HepG2 (cell line): ENCODE measurements at regions not wholly inside any gene's neighbourhood (a gene's known extent, or its start where the extent isn't known, plus 50 kb on each side); places are given as distances from the start of the nearest gene placed in this dataset.

Source experiments
- ATAC-seq: fragments of 200-7000 bp; cut with Tn5 transposase; 3 replicates; pipeline ENCODE4 v1.9.1; 2020; ENCODE audit warnings: mild to moderate bottlenecking, moderate library complexity
- BruUV-seq: library from RNA; stranded (reverse); fragments of 400-500 nt; replicated peaks from 2 replicates; lab custom pipeline; 2021; lab: Mats Ljungman, UMichigan
- CTCF ChIA-PET: fragments of 300-600 bp; formaldehyde crosslinking; extraction: SDS; loops from one replicate; lab custom pipeline; 2021; ENCODE audit warnings: low total read pairs, inconsistent platforms, low intra/inter-chr PET ratio; lab: Yijun Ruan, JAX
- POLR2A ChIA-PET: fragments of 350-600 bp; sonication (Branson Sonifier 250); formaldehyde crosslinking; loops from one replicate; lab custom pipeline; 2020; ENCODE audit warnings: antibody characterized with exemption, inconsistent platforms; lab: Yijun Ruan, JAX
- DNase-seq: peaks from one replicate; pipeline ENCODE4 v3.0.0-alpha.2; 2015; ENCODE audit warnings: low spot score
- FAIRE-seq: peaks from 3 replicates; lab custom pipeline; 2011; peaks lifted over from hg19 to GRCh38; lab: Jason Lieb, UNC
- H2AFZ ChIP-seq: one replicate; pipeline ENCODE4 v1.6.1; 2011; ENCODE audit warnings: low read length, inconsistent platforms
- H3K27ac ChIP-seq: fragments of 300-600 bp; 3 replicates; pipeline ENCODE4 v1.8.0; 2011; ENCODE audit warnings: mixed run types, mild to moderate bottlenecking, mixed read lengths, low read length, inconsistent platforms; ENCODE audit not compliant: insufficient read depth; ENCODE audit errors: extremely low read length
- H3K27me3 ChIP-seq, 2 experiments: fragments of 200-600 bp in 1 of 2; 2 replicates in 1 of 2; 3 replicates in 1 of 2; pipeline versions ENCODE4 v1.6.0 to v1.8.0; 2011; ENCODE audit warnings: low read length in 2 of 2, mild to moderate bottlenecking in 2 of 2, moderate library complexity in 2 of 2, inconsistent platforms in 1 of 2; ENCODE audit not compliant: insufficient read depth in 2 of 2, control insufficient read depth in 1 of 2
- H3K36me3 ChIP-seq, 2 experiments: fragments of 200-600 bp in 1 of 2; replicated peaks in 1 of 2; 2 replicates in 1 of 2; 3 replicates in 1 of 2; pipeline versions ENCODE4 v1.5.1 to v1.8.0; 2011; ENCODE audit warnings: low read length in 2 of 2, inconsistent platforms in 1 of 2; ENCODE audit not compliant: insufficient read depth in 2 of 2, control insufficient read depth in 1 of 2
- H3K4me1 ChIP-seq: 2 replicates; pipeline ENCODE4 v1.5.1; 2012; ENCODE audit warnings: low read length, inconsistent platforms; ENCODE audit not compliant: insufficient read depth
- H3K4me2 ChIP-seq: 2 replicates; pipeline ENCODE4 v1.6.0; 2011; ENCODE audit warnings: low read depth, low read length, inconsistent platforms
- H3K4me3 ChIP-seq, 3 experiments: fragments of 200-600 bp in 1 of 3; sonication (generic), shearing (Covaris generic) in 1 of 3; replicated peaks in 1 of 3; 2 replicates each; pipeline ENCODE4 v1.5.1; 2011 to 2016; ENCODE audit warnings: low read length in 3 of 3, inconsistent platforms in 2 of 3, low read depth in 2 of 3, mild to moderate bottlenecking in 2 of 3, control low read depth in 1 of 3, mixed read lengths in 1 of 3; ENCODE audit not compliant: insufficient read depth in 1 of 3
- H3K79me2 ChIP-seq: one replicate; pipeline ENCODE4 v1.6.1; 2011; ENCODE audit warnings: low read length, inconsistent platforms; ENCODE audit not compliant: insufficient read depth
- H3K9ac ChIP-seq: 2 replicates; pipeline ENCODE4 v1.6.0; 2011; ENCODE audit warnings: mild to moderate bottlenecking, low read depth, low read length, inconsistent platforms; ENCODE audit not compliant: insufficient read depth
- H3K9me3 ChIP-seq: 2 replicates; pipeline ENCODE4 v1.5.1; 2012; ENCODE audit warnings: mild to moderate bottlenecking, low read length
- H4K20me1 ChIP-seq: 2 replicates; pipeline ENCODE4 v1.6.0; 2011; ENCODE audit warnings: inconsistent platforms, mild to moderate bottlenecking, low read length, moderate library complexity; ENCODE audit not compliant: insufficient read depth
- FOXO4 ChIP-seq: sonication (generic); formaldehyde crosslinking; conservative IDR thresholded peaks from 2 replicates; pipeline ENCODE4 v1.8.1; 2023; ENCODE audit warnings: missing genetic modification reagents
- RNF219 ChIP-seq: sonication (generic); formaldehyde crosslinking; IDR thresholded peaks from 2 replicates; pipeline ENCODE4 v1.5.0; 2020; ENCODE audit warnings: mild to moderate bottlenecking, missing genetic modification reagents
- SIX1 ChIP-seq: sonication (generic); formaldehyde crosslinking; IDR thresholded peaks from 2 replicates; pipeline ENCODE4 v1.4.0; 2020; ENCODE audit warnings: missing genetic modification reagents, borderline replicate concordance
- ZNF256 ChIP-seq: sonication (generic); formaldehyde crosslinking; conservative IDR thresholded peaks from 2 replicates; pipeline ENCODE4 v1.4.0; 2020; ENCODE audit warnings: missing genetic modification reagents
- ZNF441 ChIP-seq: sonication (generic); formaldehyde crosslinking; IDR thresholded peaks from 2 replicates; pipeline ENCODE4 v1.7.0; 2021; ENCODE audit warnings: missing genetic modification reagents, borderline replicate concordance
- ZNF501 ChIP-seq: sonication (generic); formaldehyde crosslinking; IDR thresholded peaks from 2 replicates; pipeline ENCODE4 v1.5.1; 2020; ENCODE audit warnings: mild to moderate bottlenecking, moderate library complexity, missing genetic modification reagents
- ZNF567 ChIP-seq: sonication (generic); formaldehyde crosslinking; IDR thresholded peaks from 2 replicates; pipeline ENCODE4 v1.8.1; 2023; ENCODE audit warnings: mild to moderate bottlenecking, missing genetic modification reagents, borderline replicate concordance
- WGBS: methylation state at CpG from one replicate; pipeline ENCODE4 v1.1.6; 2017; ENCODE audit warnings: low lambda C conversion rate; 5-methylcytosine and 5-hydroxymethylcytosine counted together
- in situ Hi-C: cut with HindIII; loops from 2 replicates; pipeline ENCODE4 v1.10.0; 2017; ENCODE audit warnings: low pct_unique_long_range_greater_than_20kb; ENCODE audit not compliant: extremely low pct_ligation_motif_present
- intact Hi-C: fragments of 100-400 bp; cut with micrococcal nuclease; formaldehyde crosslinking; loops from one replicate; pipeline ENCODE4 v1.10.0; 2022; ENCODE audit not compliant: unreplicated experiment

GRCh38 chr12:128178966-128179365, 88.0 kb upstream of the TMEM132C start:
- intact Hi-C loops: no loop called here
- in situ Hi-C loops: no loop called here
- CTCF ChIA-PET: no interaction called here

More at GRCh38 chr12:128178966-128179365, 88.0 kb upstream of the TMEM132C start:
- no peak for FAIRE-seq
- POLR2A ChIA-PET: no interaction called here
- no peak overlapping the region for H3K4me3 ChIP-seq
- no peak overlapping the region for H3K4me2 ChIP-seq
- no peaks in the 10 kb centered on the region for H3K36me3 ChIP-seq
- H3K79me2 ChIP-seq: no peaks in the 10 kb centered on the region
- H3K9me3 ChIP-seq: peaks cover 8% of the 10 kb centered on the region; the same call in 1 of the 2 replicates
- BruUV-seq: no TSS peak
- no peak for ATAC-seq
- no peaks in the 10 kb centered on the region for H3K4me1 ChIP-seq
- H4K20me1 ChIP-seq: no peaks in the 10 kb centered on the region
- 0% methylated on average over 3 of the region's 3 CpGs for WGBS
- H3K9ac ChIP-seq: no peak overlapping the region
- TF ChIP-seq ZNF567 (CRISPR knock-in tag) (no peak), ZNF501 (CRISPR knock-in tag) (no peak), RNF219 (CRISPR knock-in tag) (no peak), ZNF256 (no peak), FOXO4 (CRISPR knock-in tag) (no peak), ZNF441 (CRISPR knock-in tag) (no peak), SIX1 (CRISPR knock-in tag) (no peak)
- DNase-seq: no peak
- H2AFZ ChIP-seq: no peak overlapping the region
- no peaks in the 10 kb centered on the region for H3K27me3 ChIP-seq
- H3K27ac ChIP-seq: no peak overlapping the region
